ENCODE measurements at regions not wholly inside any gene's neighbourhood (a gene's known extent, or its start where the extent isn't known, plus 50 kb on each side); places are given as distances from the start of the nearest gene placed in this dataset.
A peak's percentile ranks its signal among the peaks of the same experiment; 100 is the strongest.
"Not testable (repeated sequence)": the region's sequence is repeated elsewhere in the genome, so short reads cannot be mapped to it uniquely, and the experiment has no call there.

- no peak overlapping the region for H3K27ac ChIP-seq (ENCODE audit: low read length)
- H3K9me3 ChIP-seq (ENCODE audit: control insufficient read depth, low read length), result no peaks in the 10 kb centered on the region
- ATAC-seq (no peak), DNase-seq (no peak)
- 81% methylated on average over 1 of the region's 1 CpG for WGBS
- H3K4me3 ChIP-seq (ENCODE audit: low read length), result no peak overlapping the region
- intact Hi-C loops (cut with DNase I), result no loop called here
- peaks cover 2% of the 10 kb centered on the region for H3K4me1 ChIP-seq (ENCODE audit: control insufficient read depth, insufficient read depth, low read length)
- H3K27me3 ChIP-seq (ENCODE audit: control insufficient read depth, insufficient read depth), result no peaks in the 10 kb centered on the region
Measured at GRCh38 chr2:225765820-225766219, 366.3 kb downstream of the NYAP2 start.

GRCh38 chr2:225764346-225764745 lies 364.8 kb downstream of the NYAP2 start:
- ATAC-seq (no peak), DNase-seq (no peak)
- H3K27me3 ChIP-seq (ENCODE audit: control insufficient read depth, insufficient read depth), result no peaks in the 10 kb centered on the region
- WGBS, result 90% methylated on average over 5 of the region's 5 CpGs
- H3K9me3 ChIP-seq (ENCODE audit: control insufficient read depth, low read length), result no peaks in the 10 kb centered on the region
- H3K4me1 ChIP-seq (ENCODE audit: control insufficient read depth, insufficient read depth, low read length), result no peaks in the 10 kb centered on the region
- no peak overlapping the region for H3K4me3 ChIP-seq (ENCODE audit: low read length)
- no peak overlapping the region for H3K27ac ChIP-seq (ENCODE audit: low read length)
- intact Hi-C loops (cut with DNase I), result no loop called here

DNA sequence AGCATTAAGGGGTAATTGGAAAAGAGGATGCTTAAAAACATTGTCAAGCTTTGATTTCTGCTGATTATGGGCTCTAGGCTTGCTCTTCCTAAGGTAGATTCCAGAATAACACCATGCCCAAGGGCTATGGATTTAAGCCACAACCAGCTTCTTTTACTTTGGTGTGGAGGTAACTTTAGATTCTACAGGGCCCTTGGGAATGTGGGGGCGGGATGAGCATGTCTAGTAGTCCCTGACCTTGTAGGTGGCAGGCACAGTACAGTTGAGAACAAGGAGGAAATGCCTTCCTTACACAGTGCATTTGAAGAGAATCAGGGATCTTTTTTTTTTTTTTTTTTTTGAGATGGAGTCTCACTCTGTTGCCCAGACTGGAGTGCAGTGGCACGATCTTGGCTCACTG lies 364.2 kb downstream of the NYAP2 start:
- intact Hi-C loops (cut with DNase I), result no loop called here
- Histone ChIP-seq H3K27me3 (ENCODE audit: control insufficient read depth, insufficient read depth) (no peaks in the 10 kb centered on the region), H3K4me3 (ENCODE audit: low read length) (no peak overlapping the region), H3K4me1 (ENCODE audit: control insufficient read depth, insufficient read depth, low read length) (no peaks in the 10 kb centered on the region), H3K9me3 (ENCODE audit: control insufficient read depth, low read length) (no peaks in the 10 kb centered on the region), H3K27ac (ENCODE audit: low read length) (no peak overlapping the region)
- 73% methylated on average over 2 of the region's 2 CpGs for WGBS
- DNase-seq (no peak), ATAC-seq (no peak)

DNA sequence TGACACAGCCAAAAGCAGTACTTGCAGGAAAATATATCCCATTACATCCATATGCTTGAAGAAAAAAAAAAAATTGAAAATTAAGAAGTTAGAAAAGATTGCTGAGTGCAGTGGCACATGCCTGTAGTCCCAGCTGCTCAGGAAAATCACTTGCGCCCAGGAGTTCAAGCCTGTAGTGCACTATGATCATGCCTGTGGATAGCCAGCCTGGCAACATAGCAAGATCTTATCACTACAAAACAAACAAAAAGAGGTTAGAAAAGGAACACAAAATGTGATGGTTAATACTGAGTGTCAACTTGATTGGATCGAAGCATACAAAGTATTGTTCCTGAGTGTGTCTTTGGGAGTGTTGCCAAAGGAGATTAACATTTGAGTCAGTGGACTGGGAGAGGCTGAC lies 361.9 kb downstream of the NYAP2 start:
- ATAC-seq, result no peak
- intact Hi-C loops (cut with DNase I), result no loop called here
- H3K27ac ChIP-seq (ENCODE audit: low read length), result no peak overlapping the region

DNA sequence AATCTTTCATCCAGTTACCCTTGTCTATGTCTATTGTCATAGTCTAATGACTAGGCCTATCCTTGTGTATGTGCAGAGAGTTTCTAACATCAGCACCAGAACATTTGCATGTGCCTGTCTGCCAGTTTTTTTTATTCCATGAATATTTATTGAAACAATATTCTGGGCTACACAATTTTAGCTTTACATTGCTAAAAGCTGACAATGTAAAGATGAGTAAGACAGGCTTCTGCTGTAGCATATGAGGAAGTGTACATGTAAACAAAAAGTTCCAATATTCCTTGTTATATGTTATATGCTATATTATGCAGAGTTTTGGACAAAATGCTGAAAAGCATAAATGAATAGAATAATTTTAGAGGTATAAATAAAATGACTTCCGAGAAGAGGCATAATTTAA lies 357.7 kb downstream of the NYAP2 start:
- 86% methylated on average over 1 of the region's 1 CpG for WGBS
- DNase-seq, result no peak
- ATAC-seq, result no peak
- Histone ChIP-seq H3K4me3 (ENCODE audit: low read length) (no peak overlapping the region), H3K4me1 (ENCODE audit: control insufficient read depth, insufficient read depth, low read length) (no peaks in the 10 kb centered on the region), H3K27me3 (ENCODE audit: control insufficient read depth, insufficient read depth) (no peaks in the 10 kb centered on the region), H3K27ac (ENCODE audit: low read length) (no peak overlapping the region), H3K9me3 (ENCODE audit: control insufficient read depth, low read length) (no peaks in the 10 kb centered on the region)
- intact Hi-C loops (cut with DNase I), result no loop called here

More for the DNA sequence above, 361.9 kb downstream of the NYAP2 start:
- Histone ChIP-seq H3K27me3 (ENCODE audit: control insufficient read depth, insufficient read depth) (no peaks in the 10 kb centered on the region), H3K4me1 (ENCODE audit: control insufficient read depth, insufficient read depth, low read length) (no peaks in the 10 kb centered on the region), H3K9me3 (ENCODE audit: control insufficient read depth, low read length) (no peaks in the 10 kb centered on the region), H3K4me3 (ENCODE audit: low read length) (no peak overlapping the region)
- 88% methylated on average over 2 of the region's 2 CpGs for WGBS
- DNase-seq, result no peak

GRCh38 chr2:225756198-225756597 lies 356.7 kb downstream of the NYAP2 start:
- Histone ChIP-seq H3K4me3 (ENCODE audit: low read length) (no peak overlapping the region), H3K9me3 (ENCODE audit: control insufficient read depth, low read length) (no peaks in the 10 kb centered on the region), H3K27me3 (ENCODE audit: control insufficient read depth, insufficient read depth) (no peaks in the 10 kb centered on the region), H3K4me1 (ENCODE audit: control insufficient read depth, insufficient read depth, low read length) (no peaks in the 10 kb centered on the region), H3K27ac (ENCODE audit: low read length) (no peak overlapping the region)
- DNase-seq (no peak), ATAC-seq (no peak)
- intact Hi-C loops (cut with DNase I), result no loop called here
- WGBS, result 57% methylated on average over 4 of the region's 4 CpGs

DNA sequence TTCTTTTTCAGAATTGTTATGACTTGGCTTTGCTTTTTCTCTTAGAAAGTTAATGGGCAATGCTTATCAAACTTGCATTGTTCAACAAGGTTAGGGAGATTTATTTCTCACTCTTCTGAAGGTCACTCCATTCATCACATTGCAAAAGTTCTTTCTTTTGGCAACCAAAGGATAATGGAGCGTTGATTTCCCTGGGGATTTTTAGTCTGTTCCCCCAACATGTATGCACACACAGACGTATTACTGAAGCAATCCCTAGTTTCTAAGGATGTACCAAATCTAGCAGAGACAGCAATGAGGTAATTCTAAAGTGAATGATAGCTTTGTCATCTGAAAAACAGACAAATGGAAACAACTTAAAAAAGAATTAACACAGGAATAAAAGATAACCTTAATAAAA lies 349.1 kb downstream of the NYAP2 start:
- ATAC-seq, result no peak
- Histone ChIP-seq H3K4me1 (ENCODE audit: control insufficient read depth, insufficient read depth, low read length) (no peaks in the 10 kb centered on the region), H3K9me3 (ENCODE audit: control insufficient read depth, low read length) (no peaks in the 10 kb centered on the region), H3K27me3 (ENCODE audit: control insufficient read depth, insufficient read depth) (no peaks in the 10 kb centered on the region), H3K4me3 (ENCODE audit: low read length) (no peak overlapping the region), H3K27ac (ENCODE audit: low read length) (no peak overlapping the region)
- 50% methylated on average over 2 of the region's 2 CpGs for WGBS
- no peak for DNase-seq
- intact Hi-C loops (cut with DNase I), result no loop called here

GRCh38 chr2:225743996-225744395 lies 344.5 kb downstream of the NYAP2 start:
- WGBS, result 97% methylated on average over 35 of the region's 35 CpGs

GRCh38 chr2:225742487-225742886 lies 343.0 kb downstream of the NYAP2 start:
- Histone ChIP-seq H3K4me3 (ENCODE audit: low read length) (no peak overlapping the region), H3K9me3 (ENCODE audit: control insufficient read depth, low read length) (no peaks in the 10 kb centered on the region), H3K27me3 (ENCODE audit: control insufficient read depth, insufficient read depth) (no peaks in the 10 kb centered on the region), H3K4me1 (ENCODE audit: control insufficient read depth, insufficient read depth, low read length) (no peaks in the 10 kb centered on the region), H3K27ac (ENCODE audit: low read length) (no peak overlapping the region)
- DNase-seq (no peak), ATAC-seq (no peak)
- intact Hi-C loops (cut with DNase I), result no loop called here
- WGBS, result 92% methylated on average over 2 of the region's 2 CpGs

More at GRCh38 chr2:225743996-225744395, 344.5 kb downstream of the NYAP2 start:
- H3K9me3 ChIP-seq (ENCODE audit: control insufficient read depth, low read length); intact Hi-C loops (cut with DNase I); H3K27ac ChIP-seq (ENCODE audit: low read length); H3K4me1 ChIP-seq (ENCODE audit: control insufficient read depth, insufficient read depth, low read length); ATAC-seq; H3K27me3 ChIP-seq (ENCODE audit: control insufficient read depth, insufficient read depth); H3K4me3 ChIP-seq (ENCODE audit: low read length): not testable (repeated sequence)
- DNase-seq, result peak in 2 of 3 donors; percentile 29 to 60

GRCh38 chr2:225740086-225740485 lies 340.6 kb downstream of the NYAP2 start:
- ATAC-seq (no peak), DNase-seq (no peak)
- intact Hi-C loops (cut with DNase I), result no loop called here
- no peak overlapping the region for H3K27ac ChIP-seq (ENCODE audit: low read length)
- no peaks in the 10 kb centered on the region for H3K27me3 ChIP-seq (ENCODE audit: control insufficient read depth, insufficient read depth)
- no peak overlapping the region for H3K4me3 ChIP-seq (ENCODE audit: low read length)
- no peaks in the 10 kb centered on the region for H3K4me1 ChIP-seq (ENCODE audit: control insufficient read depth, insufficient read depth, low read length)
- no peaks in the 10 kb centered on the region for H3K9me3 ChIP-seq (ENCODE audit: control insufficient read depth, low read length)
- WGBS, result 55% methylated on average over 3 of the region's 3 CpGs

DNA sequence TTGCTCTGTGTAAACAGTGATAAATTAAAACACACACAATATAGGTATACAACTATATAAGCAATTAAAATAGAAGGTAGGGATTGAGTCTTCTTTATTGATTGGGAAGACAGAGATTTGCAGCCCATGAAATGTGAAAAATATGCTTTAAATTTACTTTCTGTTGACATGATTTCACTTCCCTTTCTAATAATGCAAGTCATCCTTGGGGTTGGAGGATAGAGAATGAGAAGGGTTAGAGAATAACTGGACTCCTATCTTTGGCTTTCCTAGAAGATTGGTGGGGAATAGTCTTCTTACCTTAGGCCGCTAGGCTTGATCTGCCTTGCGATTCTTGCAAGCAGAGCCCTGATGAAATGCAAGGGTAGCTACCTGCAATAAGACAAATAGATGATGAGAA lies 339.8 kb downstream of the NYAP2 start:
- no peak for ATAC-seq
- no peak overlapping the region for H3K27ac ChIP-seq (ENCODE audit: low read length)
- intact Hi-C loops (cut with DNase I), result no loop called here
- H3K4me3 ChIP-seq (ENCODE audit: low read length), result no peak overlapping the region
- no peak for DNase-seq
- H3K27me3 ChIP-seq (ENCODE audit: control insufficient read depth, insufficient read depth), result no peaks in the 10 kb centered on the region
- WGBS, result 94% methylated on average over 2 of the region's 2 CpGs
- H3K4me1 ChIP-seq (ENCODE audit: control insufficient read depth, insufficient read depth, low read length), result no peaks in the 10 kb centered on the region
- H3K9me3 ChIP-seq (ENCODE audit: control insufficient read depth, low read length), result no peaks in the 10 kb centered on the region

- H3K27me3 ChIP-seq (ENCODE audit: control insufficient read depth, insufficient read depth), result no peaks in the 10 kb centered on the region
Measured at GRCh38 chr2:225738735-225739134, 339.2 kb downstream of the NYAP2 start.

More at GRCh38 chr2:225738735-225739134, 339.2 kb downstream of the NYAP2 start:
- intact Hi-C loops (cut with DNase I), result no loop called here
- Histone ChIP-seq H3K4me1 (ENCODE audit: control insufficient read depth, insufficient read depth, low read length) (no peaks in the 10 kb centered on the region), H3K9me3 (ENCODE audit: control insufficient read depth, low read length) (no peaks in the 10 kb centered on the region), H3K27ac (ENCODE audit: low read length) (no peak overlapping the region), H3K4me3 (ENCODE audit: low read length) (no peak overlapping the region)
- WGBS, result 82% methylated on average over 1 of the region's 1 CpG
- no peak for DNase-seq
- no peak for ATAC-seq
